DND-41 (cell line): ENCODE measurements at regions not wholly inside any gene's neighbourhood (a gene's known extent, or its start where the extent isn't known, plus 50 kb on each side); places are given as distances from the start of the nearest gene placed in this dataset.
A peak's percentile ranks its signal among the peaks of the same experiment; 100 is the strongest.

Experiments
- ATAC-seq: fragments of 200-7000 bp; cut with Tn5 transposase; 3 replicates; pipeline ENCODE4 v1.9.1; 2021; ENCODE audit warnings: low read depth; ENCODE audit not compliant: insufficient read depth
- DNase-seq: peaks from one replicate; pipeline ENCODE4 v3.0.0-alpha.2; 2020
- H2AFZ ChIP-seq: 2 replicates; pipeline ENCODE4 v1.6.0; 2012; ENCODE audit warnings: low read depth, low read length
- H3K27ac ChIP-seq: 2 replicates; pipeline ENCODE4 v1.5.1; 2012; ENCODE audit warnings: low read length, inconsistent platforms
- H3K27me3 ChIP-seq: fragments of 200-600 bp; sonication (generic); 2 replicates; pipeline ENCODE4 v1.6.0; 2012; ENCODE audit warnings: low read length, mild to moderate bottlenecking, inconsistent platforms; ENCODE audit not compliant: insufficient read depth, poor library complexity
- H3K36me3 ChIP-seq: 2 replicates; pipeline ENCODE4 v1.5.1; 2012; ENCODE audit warnings: low read length, inconsistent platforms; ENCODE audit not compliant: insufficient read depth
- H3K4me1 ChIP-seq: 2 replicates; pipeline ENCODE4 v1.5.1; 2012; ENCODE audit warnings: mild to moderate bottlenecking, low read length; ENCODE audit not compliant: insufficient read depth
- H3K4me2 ChIP-seq: 2 replicates; pipeline ENCODE4 v1.6.0; 2012; ENCODE audit warnings: mild to moderate bottlenecking, moderate library complexity, low read length, inconsistent platforms; ENCODE audit not compliant: insufficient read depth
- H3K4me3 ChIP-seq, 2 experiments: fragments of 200-600 bp in 1 of 2; shearing (Covaris generic) in 1 of 2; 2 replicates each; pipeline ENCODE4 v1.5.1; 2012 to 2016; ENCODE audit warnings: inconsistent platforms in 2 of 2, low read length in 2 of 2, mild to moderate bottlenecking in 2 of 2, low read depth in 1 of 2, moderate library complexity in 1 of 2
- H3K79me2 ChIP-seq: 2 replicates; pipeline ENCODE4 v1.6.0; 2012; ENCODE audit warnings: low read length, inconsistent platforms; ENCODE audit not compliant: insufficient read depth
- H3K9ac ChIP-seq: 2 replicates; pipeline ENCODE4 v1.6.0; 2012; ENCODE audit warnings: low read depth, mild to moderate bottlenecking, inconsistent platforms, low read length, moderate library complexity
- H3K9me3 ChIP-seq: 2 replicates; pipeline ENCODE4 v1.5.1; 2012; ENCODE audit warnings: low read length, moderate library complexity, mild to moderate bottlenecking, inconsistent platforms; ENCODE audit not compliant: insufficient read depth, severe bottlenecking
- H4K20me1 ChIP-seq: 2 replicates; pipeline ENCODE4 v1.6.0; 2012; ENCODE audit warnings: low read length; ENCODE audit not compliant: insufficient read depth
- CTCF ChIP-seq: IDR thresholded peaks from 2 replicates; pipeline ENCODE4 v1.5.1; 2012; ENCODE audit warnings: borderline replicate concordance, low read length, moderate library complexity, mild to moderate bottlenecking; ENCODE audit not compliant: poor library complexity, severe bottlenecking; ENCODE audit errors: extremely low read depth
- EZH2 ChIP-seq: IDR thresholded peaks from 3 replicates; pipeline ENCODE4 v1.6.1; 2012; ENCODE audit warnings: borderline replicate concordance, low read depth, mild to moderate bottlenecking, moderate library complexity, low read length, inconsistent platforms; ENCODE audit not compliant: severe bottlenecking

- H3K4me3 ChIP-seq = no peak overlapping the region
- no peak for TF ChIP-seq EZH2
- TF ChIP-seq CTCF = no peak
- H3K36me3 ChIP-seq = no peaks in the 10 kb centered on the region
- H4K20me1 ChIP-seq = no peaks in the 10 kb centered on the region
- H3K4me1 ChIP-seq = peaks cover 48% of the 10 kb centered on the region
- peak overlapping the region; percentile 83 for H3K27ac ChIP-seq
- DNase-seq (no peak), ATAC-seq (no peak)
- H2AFZ ChIP-seq = no peak overlapping the region
- no peak overlapping the region for H3K4me2 ChIP-seq
- no peaks in the 10 kb centered on the region for H3K79me2 ChIP-seq
- no peak overlapping the region for H3K9ac ChIP-seq
- H3K27me3 ChIP-seq = no peaks in the 10 kb centered on the region
- H3K9me3 ChIP-seq = no peaks in the 10 kb centered on the region
Measured at GRCh38 chr2:234435836-234436481, 60.9 kb downstream of the ARL4C start.

GRCh38 chr2:234433201-234433600 is 63.7 kb downstream of the ARL4C start:
- H3K9me3 ChIP-seq = no peaks in the 10 kb centered on the region
- H2AFZ ChIP-seq = no peak overlapping the region
- H3K4me1 ChIP-seq = peaks cover 45% of the 10 kb centered on the region
- ATAC-seq = no peak
- TF ChIP-seq CTCF (peak; percentile 14), EZH2 (no peak)
- no peak for DNase-seq
- peak overlapping the region; percentile 38; the same call in 1 of the 2 replicates for H3K27ac ChIP-seq
- H3K9ac ChIP-seq = no peak overlapping the region
- H3K4me3 ChIP-seq = no peak overlapping the region
- no peak overlapping the region for H3K4me2 ChIP-seq
- H3K36me3 ChIP-seq = no peaks in the 10 kb centered on the region
- no peaks in the 10 kb centered on the region for H3K27me3 ChIP-seq
- H4K20me1 ChIP-seq = no peaks in the 10 kb centered on the region
- H3K79me2 ChIP-seq = peaks cover 10% of the 10 kb centered on the region

DNA sequence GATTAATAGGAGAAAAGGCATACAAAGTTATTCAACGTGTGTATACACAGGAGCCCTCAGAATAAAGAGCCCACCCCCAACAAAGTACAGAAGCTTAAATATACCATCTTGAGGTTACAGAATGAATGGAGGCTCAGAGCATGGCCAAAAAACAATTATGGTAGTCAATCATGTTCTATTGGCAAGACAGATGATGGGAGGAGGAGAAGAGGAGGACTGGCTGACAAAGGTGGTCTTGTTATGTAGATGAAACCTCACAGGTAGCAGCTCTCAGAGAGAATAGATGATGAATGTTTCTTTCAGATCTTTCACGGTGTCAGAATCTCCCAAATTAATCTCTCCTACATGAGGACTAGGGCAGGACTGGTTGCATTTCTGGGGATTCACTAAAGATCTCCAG is 66.0 kb downstream of the ARL4C start:
- ATAC-seq (no peak), DNase-seq (no peak)
- Histone ChIP-seq H2AFZ (no peak overlapping the region), H3K27ac (peak overlapping the region; percentile 29), H3K4me1 (peaks cover 45% of the 10 kb centered on the region), H3K4me2 (no peak overlapping the region), H3K9ac (no peak overlapping the region), H3K4me3 (no peak overlapping the region), H4K20me1 (no peaks in the 10 kb centered on the region), H3K9me3 (no peaks in the 10 kb centered on the region), H3K79me2 (peaks cover 12% of the 10 kb centered on the region), H3K27me3 (no peaks in the 10 kb centered on the region), H3K36me3 (no peaks in the 10 kb centered on the region)
- no peak for TF ChIP-seq EZH2
- TF ChIP-seq CTCF = no peak

- no peaks in the 10 kb centered on the region for H4K20me1 ChIP-seq
- H3K4me2 ChIP-seq = no peak overlapping the region
- DNase-seq = no peak
Measured at GRCh38 chr2:234429265-234429664, 67.6 kb downstream of the ARL4C start.

More at GRCh38 chr2:234429265-234429664, 67.6 kb downstream of the ARL4C start:
- Histone ChIP-seq H3K27ac (peak overlapping the region; percentile 99), H3K36me3 (no peaks in the 10 kb centered on the region; the same call in 1 of the 2 replicates), H2AFZ (no peak overlapping the region), H3K27me3 (no peaks in the 10 kb centered on the region), H3K9me3 (no peaks in the 10 kb centered on the region), H3K79me2 (peaks cover 12% of the 10 kb centered on the region), H3K4me3 (no peak overlapping the region), H3K4me1 (peaks cover 54% of the 10 kb centered on the region), H3K9ac (peak overlapping the region; percentile 77; the same call in 1 of the 2 replicates)
- no peak for ATAC-seq
- TF ChIP-seq EZH2 = no peak
- no peak for TF ChIP-seq CTCF
